ENCODE measurements at regions not wholly inside any gene's neighbourhood (a gene's known extent, or its start where the extent isn't known, plus 50 kb on each side); places are given as distances from the start of the nearest gene placed in this dataset.

DNA sequence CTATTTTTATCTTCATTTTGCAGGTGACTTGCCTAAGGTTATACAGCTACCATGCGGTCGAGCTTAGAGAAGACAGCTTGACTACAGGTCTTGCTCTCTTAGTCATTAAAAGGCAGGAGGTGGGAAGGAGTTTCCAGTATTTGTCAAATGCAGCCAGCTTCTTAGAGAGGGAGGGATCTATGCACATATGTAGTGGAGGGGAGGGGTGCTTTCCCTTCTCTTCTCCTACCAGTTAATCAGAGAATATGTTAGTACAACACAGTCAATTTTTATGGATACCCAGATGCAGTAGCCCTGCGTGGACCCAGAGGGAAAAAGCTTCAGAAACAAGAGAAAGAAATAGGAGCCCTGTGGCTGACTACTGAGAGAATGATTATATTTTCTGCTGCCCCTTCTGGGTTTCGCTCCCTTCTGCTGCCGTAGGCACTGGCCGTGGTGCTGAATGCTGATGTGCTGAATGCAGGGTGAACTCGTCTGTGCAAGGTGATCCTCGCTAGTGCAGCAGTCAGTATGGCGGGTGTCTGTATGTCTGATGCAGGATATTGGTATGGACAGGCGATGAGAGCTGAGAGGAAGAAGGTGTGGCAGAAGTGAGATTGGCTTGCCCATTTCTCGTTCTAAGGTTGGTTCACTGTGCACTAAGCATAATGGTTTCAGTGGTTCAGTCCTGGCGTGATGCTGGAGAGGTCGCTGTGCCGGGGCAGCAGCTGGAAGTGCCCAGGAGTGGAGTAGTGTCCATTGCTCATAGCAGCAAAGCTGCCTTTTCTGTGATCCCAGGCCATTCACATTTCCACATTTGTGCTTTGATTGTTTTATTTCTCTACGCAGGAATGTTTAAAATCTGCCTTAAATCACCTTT lies 189.2 kb upstream of the PODXL start:
- TF ChIP-seq, protein P1, sequence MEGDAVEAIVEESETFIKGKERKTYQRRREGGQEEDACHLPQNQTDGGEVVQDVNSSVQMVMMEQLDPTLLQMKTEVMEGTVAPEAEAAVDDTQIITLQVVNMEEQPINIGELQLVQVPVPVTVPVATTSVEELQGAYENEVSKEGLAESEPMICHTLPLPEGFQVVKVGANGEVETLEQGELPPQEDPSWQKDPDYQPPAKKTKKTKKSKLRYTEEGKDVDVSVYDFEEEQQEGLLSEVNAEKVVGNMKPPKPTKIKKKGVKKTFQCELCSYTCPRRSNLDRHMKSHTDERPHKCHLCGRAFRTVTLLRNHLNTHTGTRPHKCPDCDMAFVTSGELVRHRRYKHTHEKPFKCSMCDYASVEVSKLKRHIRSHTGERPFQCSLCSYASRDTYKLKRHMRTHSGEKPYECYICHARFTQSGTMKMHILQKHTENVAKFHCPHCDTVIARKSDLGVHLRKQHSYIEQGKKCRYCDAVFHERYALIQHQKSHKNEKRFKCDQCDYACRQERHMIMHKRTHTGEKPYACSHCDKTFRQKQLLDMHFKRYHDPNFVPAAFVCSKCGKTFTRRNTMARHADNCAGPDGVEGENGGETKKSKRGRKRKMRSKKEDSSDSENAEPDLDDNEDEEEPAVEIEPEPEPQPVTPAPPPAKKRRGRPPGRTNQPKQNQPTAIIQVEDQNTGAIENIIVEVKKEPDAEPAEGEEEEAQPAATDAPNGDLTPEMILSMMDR (IDR thresholded peaks at IDR 0.05; ENCODE audit: low read depth, low read length, poor library complexity, severe bottlenecking), result no peak
- TF ChIP-seq EZH2phosphoT487 (IDR thresholded peaks at IDR 0.05; ENCODE audit: borderline replicate concordance, low read length), result no peak
- no peaks in the 10 kb centered on the region for H3K79me2 ChIP-seq (ENCODE audit: control insufficient read depth, low read length)
- H3K27ac ChIP-seq (ENCODE audit: low read depth, low read length), result no peak overlapping the region
- H3K9me2 ChIP-seq (replicated peaks; ENCODE audit: control insufficient read depth, low read length), result no peaks in the 10 kb centered on the region
- no peak overlapping the region for H3K4me2 ChIP-seq (ENCODE audit: low read length)
- H3F3A ChIP-seq (ENCODE audit: control insufficient read depth, insufficient read depth), result no peaks in the 10 kb centered on the region
- no peaks in the 10 kb centered on the region for H3K9me3 ChIP-seq (ENCODE audit: control insufficient read depth, insufficient read depth, low read length)
- H4K20me1 ChIP-seq (ENCODE audit: control insufficient read depth, insufficient read depth, low read depth, low read length), result no peaks in the 10 kb centered on the region
- H3K27me3 ChIP-seq (ENCODE audit: control insufficient read depth, low read length), result 0 out of 2 replicates have a peak, but pooled peaks cover 2% of the 10 kb centered on the region
- H3K4me1 ChIP-seq (ENCODE audit: control insufficient read depth, low read length), result no peaks in the 10 kb centered on the region
- H3K4me3 ChIP-seq (ENCODE audit: low read length), result no peak overlapping the region
- no peaks in the 10 kb centered on the region for H3K36me3 ChIP-seq (ENCODE audit: control insufficient read depth, low read length)

DNA sequence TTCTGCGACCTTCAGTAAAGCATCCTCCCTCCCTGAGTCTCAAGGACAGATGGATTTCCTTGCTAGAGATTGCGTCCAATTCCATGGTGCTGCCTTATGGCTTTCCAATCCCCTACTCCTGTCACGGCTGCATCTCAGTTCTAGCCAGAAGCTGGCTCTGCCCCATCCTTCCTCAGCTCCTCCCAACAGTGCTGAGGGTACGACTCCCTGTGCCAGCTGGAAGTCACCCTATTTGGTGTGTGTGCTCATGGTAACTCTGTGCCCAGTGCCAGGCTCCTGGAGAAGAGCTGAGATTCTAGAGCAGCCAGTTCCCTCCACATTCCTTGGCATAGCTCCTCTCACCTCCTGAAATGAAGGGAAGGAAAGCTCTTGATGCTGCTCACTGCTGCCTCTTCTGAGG lies 185.0 kb upstream of the PODXL start:
- no peaks in the 10 kb centered on the region for H3K36me3 ChIP-seq (ENCODE audit: control insufficient read depth, low read length)
- H3K4me2 ChIP-seq (ENCODE audit: low read length), result no peak overlapping the region
- no peak overlapping the region for H3K4me3 ChIP-seq (ENCODE audit: low read length)
- H3K79me2 ChIP-seq (ENCODE audit: control insufficient read depth, low read length), result no peaks in the 10 kb centered on the region
- no peaks in the 10 kb centered on the region for H3K9me3 ChIP-seq (ENCODE audit: control insufficient read depth, insufficient read depth, low read length)
- no peaks in the 10 kb centered on the region for H3K9me2 ChIP-seq (replicated peaks; ENCODE audit: control insufficient read depth, low read length)
- H3K4me1 ChIP-seq (ENCODE audit: control insufficient read depth, low read length), result no peaks in the 10 kb centered on the region
- H3F3A ChIP-seq (ENCODE audit: control insufficient read depth, insufficient read depth), result no peaks in the 10 kb centered on the region
- 0 out of 2 replicates have a peak, but pooled peaks cover 2% of the 10 kb centered on the region for H3K27me3 ChIP-seq (ENCODE audit: control insufficient read depth, low read length)
- no peaks in the 10 kb centered on the region for H4K20me1 ChIP-seq (ENCODE audit: control insufficient read depth, insufficient read depth, low read depth, low read length)
- no peak for TF ChIP-seq EZH2phosphoT487 (IDR thresholded peaks at IDR 0.05; ENCODE audit: borderline replicate concordance, low read length)
- TF ChIP-seq, protein P1 (IDR thresholded peaks at IDR 0.05; ENCODE audit: low read depth, low read length, poor library complexity, severe bottlenecking), result no peak
- no peak overlapping the region for H3K27ac ChIP-seq (ENCODE audit: low read depth, low read length)

DNA sequence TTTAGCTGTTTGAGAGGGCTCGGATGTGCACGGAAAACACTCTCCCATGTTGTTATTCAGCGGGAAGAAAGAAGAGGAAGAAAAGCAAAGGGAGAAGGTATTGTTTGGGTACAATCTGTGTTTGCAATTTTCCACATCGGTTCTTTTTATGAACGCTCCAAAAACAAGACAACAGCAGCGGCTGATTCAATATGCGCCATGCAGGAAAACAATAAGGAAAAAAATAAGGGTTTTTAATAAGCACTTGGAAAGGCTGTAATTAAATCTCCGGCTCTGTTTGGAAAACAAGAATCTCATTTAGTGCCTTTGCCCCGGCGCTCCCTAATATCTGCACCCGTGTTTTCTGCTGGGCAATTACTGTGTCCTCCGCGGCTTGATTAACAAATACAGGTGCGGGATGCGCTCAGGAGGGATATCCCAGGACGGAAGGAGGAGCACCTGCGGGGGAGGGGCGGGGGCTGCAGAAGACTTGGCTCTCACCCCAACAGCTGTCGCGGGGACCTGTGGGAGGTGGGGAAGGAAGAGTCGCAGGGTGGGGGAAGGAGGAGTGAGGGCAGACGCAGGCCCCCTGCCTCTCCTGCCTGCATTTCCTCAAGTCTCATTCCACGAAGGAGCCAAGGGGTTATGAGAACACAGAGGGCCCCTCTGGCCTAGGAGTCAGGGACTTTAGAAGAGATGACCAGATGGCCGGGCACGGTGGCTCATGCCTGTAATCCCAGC lies 181.5 kb upstream of the PODXL start:
- Histone ChIP-seq H3K27me3 (ENCODE audit: control insufficient read depth, low read length) (0 out of 2 replicates have a peak, but pooled peaks cover 2% of the 10 kb centered on the region), H3K9me2 (replicated peaks; ENCODE audit: control insufficient read depth, low read length) (no peaks in the 10 kb centered on the region), H3K27ac (ENCODE audit: low read depth, low read length) (no peak overlapping the region), H3K9me3 (ENCODE audit: control insufficient read depth, insufficient read depth, low read length) (no peaks in the 10 kb centered on the region), H3K4me1 (ENCODE audit: control insufficient read depth, low read length) (no peaks in the 10 kb centered on the region), H4K20me1 (ENCODE audit: control insufficient read depth, insufficient read depth, low read depth, low read length) (no peaks in the 10 kb centered on the region), H3F3A (ENCODE audit: control insufficient read depth, insufficient read depth) (no peaks in the 10 kb centered on the region), H3K4me2 (ENCODE audit: low read length) (no peak overlapping the region), H3K36me3 (ENCODE audit: control insufficient read depth, low read length) (no peaks in the 10 kb centered on the region), H3K4me3 (ENCODE audit: low read length) (no peak overlapping the region), H3K79me2 (ENCODE audit: control insufficient read depth, low read length) (no peaks in the 10 kb centered on the region)
- TF ChIP-seq EZH2phosphoT487 (IDR thresholded peaks at IDR 0.05; ENCODE audit: borderline replicate concordance, low read length), result no peak
- TF ChIP-seq, protein P1 (IDR thresholded peaks at IDR 0.05; ENCODE audit: low read depth, low read length, poor library complexity, severe bottlenecking), result no peak
